Activated T-helper 17 cell treated with anti-CD3 and anti-CD28 coated beads, Interleukin-2, amount 50 U/mL, for 72 hours (primary cell): ENCODE measurements at regions not wholly inside any gene's neighbourhood (a gene's known extent, or its start where the extent isn't known, plus 50 kb on each side); places are given as distances from the start of the nearest gene placed in this dataset.
"Not testable (repeated sequence)": the region's sequence is repeated elsewhere in the genome, so short reads cannot be mapped to it uniquely, and the experiment has no call there.

ENCODE experiments used
- ATAC-seq: fragments of 150-1000 bp; cut with Tn5 transposase; replicated peaks from 2 replicates; pipeline ENCODE4 v1.10.0; 2021; ENCODE audit warnings: mild to moderate bottlenecking, moderate library complexity
- H3K27ac Mint-ChIP-seq: one replicate; pipeline ENCODE4 v1.8.0; 2022; ENCODE audit warnings: mixed read lengths
- H3K27me3 Mint-ChIP-seq: one replicate; pipeline ENCODE4 v1.8.0; 2022; ENCODE audit warnings: mixed read lengths
- H3K36me3 Mint-ChIP-seq: one replicate; pipeline ENCODE4 v1.8.0; 2022; ENCODE audit warnings: low read depth, mild to moderate bottlenecking, mixed read lengths
- H3K4me1 Mint-ChIP-seq: one replicate; pipeline ENCODE4 v1.8.0; 2022; ENCODE audit warnings: mixed read lengths
- H3K4me3 Mint-ChIP-seq: one replicate; pipeline ENCODE4 v1.8.0; 2022; ENCODE audit warnings: mild to moderate bottlenecking, mixed read lengths
- H3K9me3 Mint-ChIP-seq: one replicate; pipeline ENCODE4 v1.8.0; 2022; ENCODE audit warnings: mixed read lengths

DNA sequence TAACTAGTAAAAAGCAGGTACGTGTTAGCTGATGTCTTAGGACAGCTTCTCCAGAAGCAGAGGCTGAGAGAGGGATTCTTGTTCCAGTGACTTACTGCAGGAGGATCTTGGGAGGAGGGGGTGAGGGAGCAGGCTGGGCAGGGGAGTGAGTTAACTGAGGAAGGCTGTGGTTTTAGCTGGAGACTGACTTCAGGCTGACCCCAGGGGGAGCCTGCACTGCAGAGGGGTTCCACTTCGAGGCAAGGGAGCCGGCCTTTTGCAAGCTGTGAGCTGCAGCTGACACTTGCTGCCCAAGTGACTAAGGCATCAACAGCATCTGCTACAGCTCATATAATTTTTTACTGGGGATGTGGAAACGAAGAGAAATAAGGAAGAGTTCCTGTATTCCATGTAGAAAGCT lies 50.4 kb upstream of the SOD1 start:
- Mint-ChIP-seq H3K27ac (no peak overlapping the region), H3K36me3 (no peaks in the 10 kb centered on the region), H3K27me3 (peaks cover 17% of the 10 kb centered on the region), H3K9me3 (no peaks in the 10 kb centered on the region), H3K4me3 (no peak overlapping the region), H3K4me1 (peaks cover 4% of the 10 kb centered on the region)
- no peak for ATAC-seq

DNA sequence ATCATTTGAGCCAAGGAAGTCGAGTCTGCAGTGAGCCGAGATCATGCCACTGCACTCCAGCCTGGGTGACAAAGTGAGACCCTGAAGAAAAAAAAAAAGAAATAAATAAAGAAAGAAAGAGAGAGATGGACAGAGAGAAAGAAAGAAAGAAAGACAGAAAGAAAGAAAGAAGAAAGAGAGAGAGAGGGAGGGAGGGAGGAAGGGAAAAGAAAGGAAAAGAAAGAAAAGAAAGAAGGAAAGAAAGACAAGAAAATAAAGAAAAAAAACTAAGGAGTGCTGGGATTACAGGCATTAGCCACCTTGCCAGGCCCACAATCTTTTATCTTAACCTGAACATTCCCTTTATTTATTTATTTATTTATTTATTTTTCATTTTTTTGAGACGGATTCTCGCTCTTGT lies 51.7 kb upstream of the SOD1 start:
- no peak overlapping the region for H3K4me3 Mint-ChIP-seq
- H3K4me1 Mint-ChIP-seq, result peaks cover 4% of the 10 kb centered on the region
- H3K36me3 Mint-ChIP-seq, result no peaks in the 10 kb centered on the region
- H3K27me3 Mint-ChIP-seq, result peaks cover 17% of the 10 kb centered on the region
- H3K9me3 Mint-ChIP-seq, result no peaks in the 10 kb centered on the region
- no peak for ATAC-seq
- no peak overlapping the region for H3K27ac Mint-ChIP-seq

DNA sequence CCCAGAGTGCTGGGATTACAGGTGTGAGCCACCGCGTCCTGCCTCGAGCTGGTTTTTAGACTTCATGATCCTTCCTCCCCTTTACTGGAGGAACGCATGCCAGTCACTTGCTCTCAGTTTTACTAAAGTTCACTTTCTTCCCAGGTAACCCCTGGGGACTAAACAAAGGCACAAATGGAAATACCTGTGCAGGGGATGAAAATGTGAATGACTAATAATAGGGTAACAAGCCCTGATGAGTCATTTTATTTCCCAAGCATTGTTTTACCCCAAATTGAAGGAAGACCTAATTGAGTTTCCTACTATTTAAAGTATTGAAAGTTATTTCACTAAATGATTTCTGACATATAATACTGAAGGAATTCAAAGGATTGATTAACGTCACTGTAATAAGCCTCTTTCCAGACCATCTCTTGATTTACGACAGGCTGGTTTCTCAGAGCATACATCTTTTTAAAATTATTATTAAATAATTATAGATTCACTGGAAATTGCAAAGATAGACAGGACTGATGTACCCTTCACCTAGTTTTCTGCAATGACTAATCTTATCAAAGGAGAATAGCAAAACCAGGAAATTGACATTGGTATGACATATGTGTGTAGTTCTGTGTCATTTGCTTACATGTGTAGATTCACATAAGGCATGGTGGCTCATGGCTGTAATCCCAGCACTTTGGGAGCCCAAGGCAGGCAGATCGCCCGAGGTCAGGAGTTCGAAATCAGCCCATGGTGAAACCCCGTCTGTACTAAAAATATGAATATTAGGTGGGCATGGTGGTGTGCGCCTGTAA lies 53.2 kb upstream of the SOD1 start:
- Mint-ChIP-seq H3K27ac (no peak overlapping the region), H3K9me3 (no peaks in the 10 kb centered on the region), H3K27me3 (peaks cover 13% of the 10 kb centered on the region), H3K4me3 (no peak overlapping the region), H3K4me1 (peaks cover 4% of the 10 kb centered on the region), H3K36me3 (no peaks in the 10 kb centered on the region)
- ATAC-seq, result no peak

GRCh38 chr21:31604591-31605190 lies 54.8 kb upstream of the SOD1 start:
- H3K36me3 Mint-ChIP-seq, result no peaks in the 10 kb centered on the region
- H3K4me3 Mint-ChIP-seq, result no peak overlapping the region
- no peaks in the 10 kb centered on the region for H3K9me3 Mint-ChIP-seq
- no peak overlapping the region for H3K27ac Mint-ChIP-seq
- ATAC-seq, result peak; percentile 75
- peaks cover 4% of the 10 kb centered on the region for H3K4me1 Mint-ChIP-seq
- H3K27me3 Mint-ChIP-seq, result peaks cover 4% of the 10 kb centered on the region

DNA sequence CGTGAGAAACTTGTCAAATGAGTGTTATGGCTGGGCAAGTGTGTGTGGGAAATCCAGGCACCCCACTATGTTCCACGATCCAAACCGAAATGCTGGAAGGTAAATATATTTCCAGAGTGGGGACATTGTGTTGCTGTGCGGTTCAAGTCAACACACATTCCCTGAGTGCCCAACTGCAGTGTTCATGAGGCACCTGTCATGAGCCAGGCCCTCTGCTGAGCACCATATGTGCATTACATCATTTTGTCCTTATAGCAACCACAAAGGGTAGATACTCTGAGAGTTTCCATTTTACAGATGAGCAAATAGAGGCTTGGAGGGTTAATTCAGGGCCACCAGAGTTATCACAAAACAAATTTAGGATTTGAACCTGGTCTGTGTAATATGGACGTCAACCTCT lies 59.9 kb upstream of the SOD1 start:
- Mint-ChIP-seq H3K4me3 (no peak overlapping the region), H3K9me3 (no peaks in the 10 kb centered on the region), H3K4me1 (peaks cover 2% of the 10 kb centered on the region), H3K36me3 (no peaks in the 10 kb centered on the region), H3K27me3 (no peaks in the 10 kb centered on the region), H3K27ac (no peak overlapping the region)
- no peak for ATAC-seq

- no peak overlapping the region for H3K27ac Mint-ChIP-seq
- ATAC-seq, result no peak
- no peaks in the 10 kb centered on the region for H3K9me3 Mint-ChIP-seq
- no peaks in the 10 kb centered on the region for H3K36me3 Mint-ChIP-seq
- no peaks in the 10 kb centered on the region for H3K27me3 Mint-ChIP-seq
- H3K4me1 Mint-ChIP-seq, result no peaks in the 10 kb centered on the region
- H3K4me3 Mint-ChIP-seq, result no peak overlapping the region
These were observed 60.5 kb upstream of the SOD1 start for GRCh38 chr21:31599013-31599412.

DNA sequence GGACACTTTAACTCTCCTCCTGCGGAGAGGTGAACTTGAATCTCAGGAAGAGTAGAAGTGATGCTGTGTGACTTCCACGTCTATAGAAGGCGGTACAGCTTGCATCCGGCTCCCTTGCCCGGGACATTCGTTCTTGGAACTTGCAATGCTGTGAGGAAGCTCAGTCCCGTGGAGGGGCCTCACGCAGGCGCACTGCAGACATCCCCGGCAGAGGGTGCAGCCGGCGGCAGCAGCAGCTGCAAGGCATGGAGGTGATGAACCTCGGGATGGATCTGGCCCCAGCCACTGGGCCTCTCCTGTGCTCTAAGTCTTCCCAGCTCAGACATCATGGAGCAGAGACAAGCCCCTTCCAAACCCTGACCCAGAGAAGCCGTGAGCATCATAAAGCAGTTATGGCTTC lies 61.8 kb upstream of the SOD1 start:
- ATAC-seq, result no peak
- Mint-ChIP-seq H3K4me1 (no peaks in the 10 kb centered on the region), H3K9me3 (no peaks in the 10 kb centered on the region), H3K36me3 (no peaks in the 10 kb centered on the region), H3K4me3 (no peak overlapping the region), H3K27me3 (no peaks in the 10 kb centered on the region), H3K27ac (no peak overlapping the region)

DNA sequence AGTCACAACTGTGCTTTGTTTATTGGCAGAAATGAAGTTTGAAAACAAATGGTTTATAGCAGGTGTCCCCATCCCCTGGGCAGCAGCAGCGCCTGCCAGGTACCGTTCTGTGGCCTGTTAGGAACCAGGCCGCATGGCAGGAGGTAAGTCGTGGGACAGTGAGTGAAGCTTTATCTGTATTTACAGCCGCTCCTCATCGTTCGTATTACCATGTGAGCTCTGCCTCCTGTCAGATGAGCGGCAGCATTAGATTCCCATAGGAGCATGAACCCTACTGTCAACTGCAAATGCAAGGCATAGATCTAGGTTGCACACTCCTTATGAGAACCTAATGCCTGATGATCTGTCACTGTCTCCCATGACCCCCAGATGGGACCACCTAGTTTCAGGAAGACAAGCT lies 63.4 kb upstream of the SOD1 start:
- Mint-ChIP-seq H3K4me3 (no peak overlapping the region), H3K27ac (no peak overlapping the region), H3K36me3 (no peaks in the 10 kb centered on the region), H3K4me1 (no peaks in the 10 kb centered on the region), H3K27me3 (no peaks in the 10 kb centered on the region), H3K9me3 (no peaks in the 10 kb centered on the region)
- ATAC-seq, result no peak

GRCh38 chr21:31594726-31595125 lies 64.8 kb upstream of the SOD1 start:
- H3K36me3 Mint-ChIP-seq, result no peaks in the 10 kb centered on the region
- no peaks in the 10 kb centered on the region for H3K9me3 Mint-ChIP-seq
- no peak overlapping the region for H3K4me3 Mint-ChIP-seq
- no peak overlapping the region for H3K27ac Mint-ChIP-seq
- ATAC-seq, result no peak
- no peaks in the 10 kb centered on the region for H3K4me1 Mint-ChIP-seq
- H3K27me3 Mint-ChIP-seq, result no peaks in the 10 kb centered on the region

- ATAC-seq, result no peak
- H3K36me3 Mint-ChIP-seq, result no peaks in the 10 kb centered on the region
- no peaks in the 10 kb centered on the region for H3K9me3 Mint-ChIP-seq
These were observed 65.2 kb upstream of the SOD1 start for GRCh38 chr21:31594279-31594678.

GRCh38 chr21:31592963-31593560 lies 66.4 kb upstream of the SOD1 start:
- H3K4me3 Mint-ChIP-seq, result no peak overlapping the region
- H3K9me3 Mint-ChIP-seq, result no peaks in the 10 kb centered on the region
- H3K4me1 Mint-ChIP-seq, result no peaks in the 10 kb centered on the region
- H3K27me3 Mint-ChIP-seq, result no peaks in the 10 kb centered on the region
- H3K27ac Mint-ChIP-seq, result no peak overlapping the region
- H3K36me3 Mint-ChIP-seq, result no peaks in the 10 kb centered on the region
- ATAC-seq, result no peak

More at GRCh38 chr21:31594279-31594678, 65.2 kb upstream of the SOD1 start:
- H3K27me3 Mint-ChIP-seq, result no peaks in the 10 kb centered on the region
- no peak overlapping the region for H3K4me3 Mint-ChIP-seq
- no peaks in the 10 kb centered on the region for H3K4me1 Mint-ChIP-seq
- H3K27ac Mint-ChIP-seq, result no peak overlapping the region

- no peaks in the 10 kb centered on the region for H3K9me3 Mint-ChIP-seq
- H3K27me3 Mint-ChIP-seq, result no peaks in the 10 kb centered on the region
- H3K27ac Mint-ChIP-seq, result no peak overlapping the region
- no peaks in the 10 kb centered on the region for H3K36me3 Mint-ChIP-seq
- no peaks in the 10 kb centered on the region for H3K4me1 Mint-ChIP-seq
- H3K4me3 Mint-ChIP-seq, result no peak overlapping the region
- ATAC-seq, result no peak
These were observed 67.0 kb upstream of the SOD1 start for GRCh38 chr21:31592516-31592915.

DNA sequence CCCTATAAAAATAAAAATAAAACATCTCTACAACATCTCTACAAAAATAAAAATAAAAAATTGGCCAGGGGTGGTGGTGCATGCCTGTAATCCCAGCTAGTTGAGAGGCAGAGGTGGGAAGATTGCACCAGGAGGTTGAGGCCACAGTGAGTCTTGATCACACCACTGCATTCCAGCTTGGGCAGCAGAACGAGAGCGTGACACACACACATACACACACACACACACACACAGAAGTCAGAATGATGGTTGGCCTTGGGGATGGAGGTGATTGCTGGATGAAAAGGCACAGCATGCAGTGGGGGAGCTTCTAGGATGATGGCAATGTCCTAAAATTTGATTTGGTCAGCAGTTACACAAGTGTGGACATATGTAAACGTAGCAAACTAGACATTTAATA lies 69.7 kb upstream of the SOD1 start:
- Mint-ChIP-seq H3K9me3 (no peaks in the 10 kb centered on the region), H3K4me3 (no peak overlapping the region)

GRCh38 chr21:31586118-31586517 lies 73.4 kb upstream of the SOD1 start:
- no peak for ATAC-seq
- no peak overlapping the region for H3K27ac Mint-ChIP-seq

More for the DNA sequence above, 69.7 kb upstream of the SOD1 start:
- Mint-ChIP-seq H3K27ac (no peak overlapping the region), H3K27me3 (peaks cover 4% of the 10 kb centered on the region), H3K36me3 (no peaks in the 10 kb centered on the region), H3K4me1 (no peaks in the 10 kb centered on the region)
- no peak for ATAC-seq

DNA sequence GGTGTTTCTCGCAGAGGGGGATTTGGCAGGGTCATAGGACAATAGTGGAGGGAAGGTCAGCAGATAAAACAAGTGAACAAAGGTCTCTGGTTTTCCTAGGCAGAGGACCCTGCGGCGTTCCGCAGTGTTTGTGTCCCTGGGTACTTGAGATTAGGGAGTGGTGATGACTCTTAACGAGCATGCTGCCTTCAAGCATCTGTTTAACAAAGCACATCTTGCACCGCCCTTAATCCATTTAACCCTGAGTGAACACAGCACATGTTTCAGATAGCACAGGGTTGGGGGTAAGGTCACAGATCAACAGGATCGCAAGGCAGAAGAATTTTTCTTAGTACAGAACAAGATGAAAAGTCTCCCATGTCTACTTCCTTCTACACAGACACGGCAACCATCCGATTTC lies 75.6 kb upstream of the SOD1 start:
- not testable (repeated sequence) for H3K4me1 Mint-ChIP-seq, H3K9me3 Mint-ChIP-seq, H3K36me3 Mint-ChIP-seq, ATAC-seq, H3K4me3 Mint-ChIP-seq, H3K27ac Mint-ChIP-seq
- peaks cover 10% of the 10 kb centered on the region for H3K27me3 Mint-ChIP-seq

More at GRCh38 chr21:31586118-31586517, 73.4 kb upstream of the SOD1 start:
- Mint-ChIP-seq H3K4me3 (no peak overlapping the region), H3K9me3 (no peaks in the 10 kb centered on the region), H3K27me3 (peaks cover 4% of the 10 kb centered on the region), H3K4me1 (no peaks in the 10 kb centered on the region), H3K36me3 (no peaks in the 10 kb centered on the region)
